PC-3 (cell line): ENCODE measurements at regions not wholly inside any gene's neighbourhood (a gene's known extent, or its start where the extent isn't known, plus 50 kb on each side); places are given as distances from the start of the nearest gene placed in this dataset.

Experiments used
- EZH2 ChIP-seq: fragments of 300-600 bp; sonication (generic); IDR thresholded peaks from one replicate; pipeline ENCODE4 v1.6.1; 2017; ENCODE audit warnings: antibody characterized with exemption, mild to moderate bottlenecking, low read length; ENCODE audit not compliant: unreplicated experiment
- TF ChIP-seq, protein P1 (sequence below): fragments of 300-600 bp; sonication (generic); conservative IDR thresholded peaks from 2 replicates; pipeline ENCODE4 v1.5.1; 2017; ENCODE audit warnings: antibody characterized with exemption, low read depth, mild to moderate bottlenecking, low read length

DNA sequence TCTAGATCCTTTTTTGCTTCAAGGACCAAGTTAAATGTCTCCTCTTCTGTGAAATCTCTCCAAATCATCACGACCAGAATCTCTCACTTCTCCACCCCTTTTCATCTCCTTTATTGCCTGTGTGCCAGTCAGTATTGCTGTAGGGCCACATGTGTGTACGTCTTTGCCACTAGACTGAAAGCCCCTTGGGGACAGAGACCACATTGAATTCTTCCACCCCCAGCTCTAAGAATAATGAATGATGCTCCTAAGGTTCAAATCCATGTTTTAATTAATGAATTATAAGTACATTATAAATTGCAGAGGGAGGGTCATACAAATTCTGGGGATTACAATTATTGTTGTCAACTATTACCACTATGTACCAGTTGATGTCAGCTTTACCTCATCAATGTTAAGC lies 343.8 kb downstream of the USP25 start:
- TF ChIP-seq, protein P1, sequence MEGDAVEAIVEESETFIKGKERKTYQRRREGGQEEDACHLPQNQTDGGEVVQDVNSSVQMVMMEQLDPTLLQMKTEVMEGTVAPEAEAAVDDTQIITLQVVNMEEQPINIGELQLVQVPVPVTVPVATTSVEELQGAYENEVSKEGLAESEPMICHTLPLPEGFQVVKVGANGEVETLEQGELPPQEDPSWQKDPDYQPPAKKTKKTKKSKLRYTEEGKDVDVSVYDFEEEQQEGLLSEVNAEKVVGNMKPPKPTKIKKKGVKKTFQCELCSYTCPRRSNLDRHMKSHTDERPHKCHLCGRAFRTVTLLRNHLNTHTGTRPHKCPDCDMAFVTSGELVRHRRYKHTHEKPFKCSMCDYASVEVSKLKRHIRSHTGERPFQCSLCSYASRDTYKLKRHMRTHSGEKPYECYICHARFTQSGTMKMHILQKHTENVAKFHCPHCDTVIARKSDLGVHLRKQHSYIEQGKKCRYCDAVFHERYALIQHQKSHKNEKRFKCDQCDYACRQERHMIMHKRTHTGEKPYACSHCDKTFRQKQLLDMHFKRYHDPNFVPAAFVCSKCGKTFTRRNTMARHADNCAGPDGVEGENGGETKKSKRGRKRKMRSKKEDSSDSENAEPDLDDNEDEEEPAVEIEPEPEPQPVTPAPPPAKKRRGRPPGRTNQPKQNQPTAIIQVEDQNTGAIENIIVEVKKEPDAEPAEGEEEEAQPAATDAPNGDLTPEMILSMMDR: no peak
- no peak for TF ChIP-seq EZH2
